ENCODE measurements at regions not wholly inside any gene's neighbourhood (a gene's known extent, or its start where the extent isn't known, plus 50 kb on each side); places are given as distances from the start of the nearest gene placed in this dataset.

DNA sequence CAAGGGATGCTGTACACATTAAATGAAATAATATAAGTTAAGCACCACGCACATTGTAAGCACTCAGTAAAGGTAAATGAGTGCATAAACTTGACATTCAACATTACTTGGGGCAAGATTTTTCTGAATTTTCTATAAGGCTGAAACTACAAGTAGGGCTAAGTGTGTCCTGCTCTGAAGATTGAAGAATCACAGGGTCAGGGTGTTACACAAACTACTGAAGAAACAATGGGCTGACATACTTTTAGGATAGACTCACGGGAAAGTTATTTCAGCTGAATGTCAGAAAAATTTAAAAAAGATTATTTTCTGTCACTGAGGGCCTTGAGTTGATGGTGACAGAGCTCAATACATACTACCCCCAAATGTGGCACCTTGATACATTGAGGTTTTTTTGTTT lies 644.2 kb upstream of the PLXNA2 start:
- DNase-seq = no peak
- Histone ChIP-seq H3K4me1 (replicated peaks; ENCODE audit: insufficient read depth) (no peaks in the 10 kb centered on the region), H3K9me2 (ENCODE audit: insufficient read depth) (no peaks in the 10 kb centered on the region; the same call in 1 of the 2 replicates), H3K79me2 (ENCODE audit: low read depth) (no peaks in the 10 kb centered on the region), H3K4me3 (no peak overlapping the region), H3K27ac (no peak overlapping the region), H4K20me1 (ENCODE audit: insufficient read depth) (no peaks in the 10 kb centered on the region), H3F3A (ENCODE audit: insufficient read depth, low read depth) (no peaks in the 10 kb centered on the region), H2AFZ (no peak overlapping the region), H3K27me3 (ENCODE audit: insufficient read depth, low read depth) (0 out of 2 replicates have a peak, but pooled peaks cover 7% of the 10 kb centered on the region), H3K9me3 (ENCODE audit: insufficient read depth, low read depth) (no peaks in the 10 kb centered on the region), H3K4me2 (no peak overlapping the region), H3K36me3 (ENCODE audit: low read depth) (no peaks in the 10 kb centered on the region)
- POLR2A ChIA-PET (ENCODE audit: unreplicated experiment) = no interaction called here
- intact Hi-C loops (cut with micrococcal nuclease; ENCODE audit: unreplicated experiment) = no loop called here
- CTCF ChIA-PET = no interaction called here
- TF ChIP-seq EZH2 (IDR thresholded peaks at IDR 0.05; ENCODE audit: low read depth) (no peak), CTCF (conservative IDR thresholded peaks at IDR 0.05) (no peak)
- no TSS peak for BruUV-seq (replicated peaks)

- Histone ChIP-seq H2AFZ (no peak overlapping the region), H3K9me2 (ENCODE audit: insufficient read depth) (no peaks in the 10 kb centered on the region), H3K4me3 (no peak overlapping the region), H3F3A (ENCODE audit: insufficient read depth, low read depth) (no peaks in the 10 kb centered on the region), H3K9me3 (ENCODE audit: insufficient read depth, low read depth) (no peaks in the 10 kb centered on the region), H3K4me2 (no peak overlapping the region), H4K20me1 (ENCODE audit: insufficient read depth) (no peaks in the 10 kb centered on the region), H3K27ac (no peak overlapping the region), H3K79me2 (ENCODE audit: low read depth) (no peaks in the 10 kb centered on the region), H3K36me3 (ENCODE audit: low read depth) (no peaks in the 10 kb centered on the region), H3K4me1 (replicated peaks; ENCODE audit: insufficient read depth) (no peaks in the 10 kb centered on the region), H3K27me3 (ENCODE audit: insufficient read depth, low read depth) (0 out of 2 replicates have a peak, but pooled peaks cover 7% of the 10 kb centered on the region)
- no peak for DNase-seq
- CTCF ChIA-PET = no interaction called here
- intact Hi-C loops (cut with micrococcal nuclease; ENCODE audit: unreplicated experiment) = no loop called here
- POLR2A ChIA-PET (ENCODE audit: unreplicated experiment) = no interaction called here
- TF ChIP-seq CTCF (conservative IDR thresholded peaks at IDR 0.05) = no peak
- no peak for TF ChIP-seq EZH2 (IDR thresholded peaks at IDR 0.05; ENCODE audit: low read depth)
- BruUV-seq (replicated peaks) = no TSS peak
These were observed 648.0 kb upstream of the PLXNA2 start for GRCh38 chr1:208892147-208892546.

- Histone ChIP-seq H3K9me2 (ENCODE audit: insufficient read depth) (no peaks in the 10 kb centered on the region), H3K36me3 (ENCODE audit: low read depth) (no peaks in the 10 kb centered on the region), H4K20me1 (ENCODE audit: insufficient read depth) (no peaks in the 10 kb centered on the region), H3K9me3 (ENCODE audit: insufficient read depth, low read depth) (no peaks in the 10 kb centered on the region), H3K27ac (no peak overlapping the region), H2AFZ (no peak overlapping the region), H3K79me2 (ENCODE audit: low read depth) (no peaks in the 10 kb centered on the region), H3K4me3 (no peak overlapping the region), H3F3A (ENCODE audit: insufficient read depth, low read depth) (no peaks in the 10 kb centered on the region), H3K4me2 (no peak overlapping the region), H3K27me3 (ENCODE audit: insufficient read depth, low read depth) (0 out of 2 replicates have a peak, but pooled peaks cover 7% of the 10 kb centered on the region), H3K4me1 (replicated peaks; ENCODE audit: insufficient read depth) (no peaks in the 10 kb centered on the region)
- intact Hi-C loops (cut with micrococcal nuclease; ENCODE audit: unreplicated experiment) = no loop called here
- TF ChIP-seq CTCF (conservative IDR thresholded peaks at IDR 0.05) (no peak), EZH2 (IDR thresholded peaks at IDR 0.05; ENCODE audit: low read depth) (no peak)
- no peak for DNase-seq
- BruUV-seq (replicated peaks) = no TSS peak
- ChIA-PET POLR2A (ENCODE audit: unreplicated experiment) (no interaction called here), CTCF (no interaction called here)
These were observed 649.1 kb upstream of the PLXNA2 start for GRCh38 chr1:208893251-208893650.

Data from PC-9 (cell line).